Neural cell (in vitro differentiated cells): ENCODE measurements at regions not wholly inside any gene's neighbourhood (a gene's known extent, or its start where the extent isn't known, plus 50 kb on each side); places are given as distances from the start of the nearest gene placed in this dataset.

Source experiments
- H2AFZ ChIP-seq: fragments of 200-600, 300-800 bp; sonication (generic), shearing (Covaris generic); 2 replicates; pipeline ENCODE4 v1.6.0; 2014; ENCODE audit warnings: low read depth, mild to moderate bottlenecking, antibody characterized with exemption, low read length, moderate library complexity
- H3F3A ChIP-seq: fragments of 200-600 bp; shearing (Covaris generic); 2 replicates; pipeline ENCODE4 v1.6.1; 2016; ENCODE audit warnings: mild to moderate bottlenecking, moderate library complexity, mixed read lengths, antibody characterized with exemption, low read length; ENCODE audit not compliant: insufficient read depth, poor library complexity, severe bottlenecking
- H3K27ac ChIP-seq: fragments of 200-600, 300-800 bp; sonication (generic), shearing (Covaris generic); 2 replicates; pipeline ENCODE4 v1.5.1; 2014; ENCODE audit warnings: mild to moderate bottlenecking, low read length, moderate library complexity
- H3K27me3 ChIP-seq: fragments of 300-800, 200-600 bp; sonication (generic), shearing (Covaris generic); 2 replicates; pipeline ENCODE4 v1.6.0; 2014; ENCODE audit warnings: mild to moderate bottlenecking, low read depth, low read length, moderate library complexity; ENCODE audit not compliant: insufficient read depth
- H3K36me3 ChIP-seq: fragments of 300-800, 200-600 bp; sonication (generic), shearing (Covaris generic); 2 replicates; pipeline ENCODE4 v1.5.1; 2014; ENCODE audit warnings: mild to moderate bottlenecking, antibody characterized with exemption, low read length, moderate library complexity; ENCODE audit not compliant: insufficient read depth
- H3K4me2 ChIP-seq: fragments of 300-800, 200-600 bp; sonication (generic), shearing (Covaris generic); 2 replicates; pipeline ENCODE4 v1.6.0; 2014; ENCODE audit warnings: mild to moderate bottlenecking, low read length
- H3K4me3 ChIP-seq: fragments of 300-800, 200-600 bp; sonication (generic), shearing (Covaris generic); 2 replicates; pipeline ENCODE4 v1.5.1; 2014; ENCODE audit warnings: mild to moderate bottlenecking, low read length, moderate library complexity
- H3K79me2 ChIP-seq: fragments of 200-600 bp; shearing (Covaris generic); replicated peaks from 2 replicates; pipeline ENCODE4 v1.6.0; 2014; ENCODE audit warnings: mild to moderate bottlenecking, low read length, moderate library complexity; ENCODE audit not compliant: insufficient read depth
- H3K9ac ChIP-seq: fragments of 300-800, 200-600 bp; sonication (generic), shearing (Covaris generic); 2 replicates; pipeline ENCODE4 v1.6.1; 2016; ENCODE audit warnings: mild to moderate bottlenecking, low read length, mixed read lengths
- H3K9me2 ChIP-seq: fragments of 200-600 bp; shearing (Covaris generic); 2 replicates; pipeline ENCODE4 v1.6.1; 2016; ENCODE audit warnings: mild to moderate bottlenecking, low read length, mixed read lengths; ENCODE audit not compliant: insufficient read depth
- H3K9me3 ChIP-seq: fragments of 200-600, 300-800 bp; sonication (generic), shearing (Covaris generic); 2 replicates; pipeline ENCODE4 v1.6.1; 2016; ENCODE audit warnings: mild to moderate bottlenecking, mixed run types, low read length, moderate library complexity, mixed read lengths
- H4K20me1 ChIP-seq: fragments of 200-600 bp; shearing (Covaris generic); 2 replicates; pipeline ENCODE4 v1.6.1; 2016; ENCODE audit warnings: mild to moderate bottlenecking, mixed run types; ENCODE audit not compliant: insufficient read depth
- EP300 ChIP-seq: fragments of 450-650 bp; conservative IDR thresholded peaks from 2 replicates; pipeline ENCODE4 v1.6.1; 2014; ENCODE audit warnings: antibody characterized with exemption, mild to moderate bottlenecking, moderate library complexity; ENCODE audit not compliant: poor library complexity, severe bottlenecking
- EZH2 ChIP-seq: fragments of 200-600, 300-800 bp; shearing (Covaris generic), sonication (generic); IDR thresholded peaks from 2 replicates; pipeline ENCODE4 v1.6.1; 2014; ENCODE audit warnings: antibody characterized with exemption, low read length, borderline replicate concordance, mild to moderate bottlenecking; ENCODE audit not compliant: insufficient read depth, poor library complexity, severe bottlenecking
- MXI1 ChIP-seq: fragments of 450-650 bp; conservative IDR thresholded peaks from 2 replicates; pipeline ENCODE4 v1.6.1; 2014; ENCODE audit warnings: antibody characterized with exemption, mild to moderate bottlenecking; ENCODE audit not compliant: poor library complexity, severe bottlenecking
- POLR2AphosphoS5 ChIP-seq: IDR thresholded peaks from 2 replicates; pipeline ENCODE4 v1.6.1; 2012
- RAD21 ChIP-seq: fragments of 450-650 bp; conservative IDR thresholded peaks from 2 replicates; pipeline ENCODE4 v1.6.1; 2014; ENCODE audit warnings: antibody characterized with exemption, mild to moderate bottlenecking, moderate library complexity
- SMC3 ChIP-seq: fragments of 450-650 bp; conservative IDR thresholded peaks from 2 replicates; pipeline ENCODE4 v1.6.1; 2014; ENCODE audit warnings: antibody characterized with exemption, mild to moderate bottlenecking, moderate library complexity; ENCODE audit not compliant: poor library complexity
- TAF1 ChIP-seq: IDR thresholded peaks from 2 replicates; pipeline ENCODE4 v1.6.1; 2012; ENCODE audit warnings: low read depth
- TF ChIP-seq, protein P1 (sequence below): fragments of 450-650 bp; IDR thresholded peaks from 2 replicates; pipeline ENCODE4 v1.5.1; 2014; ENCODE audit warnings: antibody characterized with exemption, mild to moderate bottlenecking, moderate library complexity; ENCODE audit not compliant: poor library complexity, severe bottlenecking
- TF ChIP-seq, protein P2 (sequence below): IDR thresholded peaks from 2 replicates; pipeline ENCODE4 v1.6.1; 2012; ENCODE audit warnings: borderline replicate concordance

DNA sequence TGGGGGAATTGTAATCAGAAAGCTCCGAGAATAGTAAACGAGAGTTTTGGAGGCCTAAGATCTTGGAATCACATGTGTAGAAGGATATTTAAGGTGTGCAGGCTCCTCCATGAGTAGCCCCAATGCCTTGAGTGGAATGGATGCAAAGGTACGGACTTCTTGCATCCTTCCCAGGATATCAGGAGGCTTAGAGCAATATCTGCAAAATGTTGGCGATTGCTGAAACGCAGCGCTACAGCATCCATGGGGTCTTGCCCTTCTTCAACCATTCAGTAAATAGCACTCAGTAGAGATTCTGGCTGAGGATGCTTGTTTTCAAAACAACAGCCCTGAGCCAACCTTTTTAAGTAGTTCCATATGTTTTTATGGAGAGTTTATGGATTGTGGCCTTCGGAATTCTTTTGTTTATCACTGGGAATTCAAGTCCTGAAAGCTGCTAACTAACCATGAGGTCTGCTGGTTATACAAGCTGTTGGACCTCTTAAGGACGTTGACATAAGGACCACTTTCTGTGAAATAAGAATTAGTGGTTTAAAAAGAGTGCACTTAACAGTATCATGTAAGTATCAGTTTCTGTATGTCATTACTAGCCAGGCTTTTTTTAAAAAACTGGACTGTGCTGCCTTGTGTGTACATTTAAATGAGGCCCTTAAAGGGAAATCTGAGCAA, 228.8 kb upstream of the PGRMC2 start:
- Histone ChIP-seq H3K27me3 (no peaks in the 10 kb centered on the region), H2AFZ (no peak overlapping the region), H3K4me2 (no peak overlapping the region)

DNA sequence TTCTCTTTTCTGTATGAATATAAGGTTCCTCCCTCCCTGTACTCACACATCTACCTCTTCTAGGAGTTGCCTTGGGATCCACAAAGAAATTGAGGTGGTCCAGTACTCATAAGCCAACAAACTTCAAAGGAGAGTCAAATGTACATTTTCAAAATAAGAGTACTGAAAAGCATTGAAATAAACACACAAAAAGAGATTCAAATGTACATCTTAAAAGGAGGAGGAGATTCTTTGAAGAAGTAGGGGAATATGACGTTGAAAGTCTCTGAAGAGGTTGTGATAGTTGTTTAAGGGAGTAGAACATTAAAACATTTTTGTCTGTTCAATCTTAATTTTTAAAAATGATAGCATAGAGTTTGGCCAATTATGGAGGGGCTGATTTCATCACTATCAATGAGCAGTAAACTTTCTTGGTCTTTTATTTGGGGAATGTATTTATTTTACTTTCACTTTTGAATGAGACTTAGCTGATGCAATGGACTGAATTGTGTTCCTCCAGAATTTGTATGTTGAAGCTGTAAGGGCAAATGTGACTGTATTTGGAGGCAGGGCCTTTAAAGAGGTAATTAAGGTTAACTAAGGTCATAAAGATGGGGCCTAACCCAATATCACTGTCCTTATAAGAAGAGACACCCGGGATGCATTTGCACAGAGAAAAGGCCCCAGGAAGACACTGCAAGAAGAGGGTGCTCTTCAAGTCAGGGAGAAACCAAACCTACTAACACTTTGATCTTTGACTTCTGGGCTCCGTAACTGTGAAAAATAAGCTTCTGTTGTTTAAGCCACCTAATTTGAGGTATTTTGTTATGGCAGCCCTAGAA, 226.3 kb upstream of the PGRMC2 start:
- Histone ChIP-seq H3K9me3 (no peaks in the 10 kb centered on the region), H3K9me2 (no peaks in the 10 kb centered on the region), H3K79me2 (no peaks in the 10 kb centered on the region), H3K4me3 (no peak overlapping the region), H3K9ac (no peak overlapping the region), H3K36me3 (no peaks in the 10 kb centered on the region), H3K4me2 (no peak overlapping the region), H3K27me3 (no peaks in the 10 kb centered on the region), H4K20me1 (no peaks in the 10 kb centered on the region), H3F3A (no peaks in the 10 kb centered on the region), H3K27ac (no peak overlapping the region), H2AFZ (no peak overlapping the region)
- TF ChIP-seq EP300 (no peak), EZH2 (no peak), MXI1 (no peak), RAD21 (no peak), POLR2AphosphoS5 (no peak), TAF1 (no peak), SMC3 (no peak)
- TF ChIP-seq, protein P1, sequence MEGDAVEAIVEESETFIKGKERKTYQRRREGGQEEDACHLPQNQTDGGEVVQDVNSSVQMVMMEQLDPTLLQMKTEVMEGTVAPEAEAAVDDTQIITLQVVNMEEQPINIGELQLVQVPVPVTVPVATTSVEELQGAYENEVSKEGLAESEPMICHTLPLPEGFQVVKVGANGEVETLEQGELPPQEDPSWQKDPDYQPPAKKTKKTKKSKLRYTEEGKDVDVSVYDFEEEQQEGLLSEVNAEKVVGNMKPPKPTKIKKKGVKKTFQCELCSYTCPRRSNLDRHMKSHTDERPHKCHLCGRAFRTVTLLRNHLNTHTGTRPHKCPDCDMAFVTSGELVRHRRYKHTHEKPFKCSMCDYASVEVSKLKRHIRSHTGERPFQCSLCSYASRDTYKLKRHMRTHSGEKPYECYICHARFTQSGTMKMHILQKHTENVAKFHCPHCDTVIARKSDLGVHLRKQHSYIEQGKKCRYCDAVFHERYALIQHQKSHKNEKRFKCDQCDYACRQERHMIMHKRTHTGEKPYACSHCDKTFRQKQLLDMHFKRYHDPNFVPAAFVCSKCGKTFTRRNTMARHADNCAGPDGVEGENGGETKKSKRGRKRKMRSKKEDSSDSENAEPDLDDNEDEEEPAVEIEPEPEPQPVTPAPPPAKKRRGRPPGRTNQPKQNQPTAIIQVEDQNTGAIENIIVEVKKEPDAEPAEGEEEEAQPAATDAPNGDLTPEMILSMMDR = no peak
- TF ChIP-seq, protein P2, sequence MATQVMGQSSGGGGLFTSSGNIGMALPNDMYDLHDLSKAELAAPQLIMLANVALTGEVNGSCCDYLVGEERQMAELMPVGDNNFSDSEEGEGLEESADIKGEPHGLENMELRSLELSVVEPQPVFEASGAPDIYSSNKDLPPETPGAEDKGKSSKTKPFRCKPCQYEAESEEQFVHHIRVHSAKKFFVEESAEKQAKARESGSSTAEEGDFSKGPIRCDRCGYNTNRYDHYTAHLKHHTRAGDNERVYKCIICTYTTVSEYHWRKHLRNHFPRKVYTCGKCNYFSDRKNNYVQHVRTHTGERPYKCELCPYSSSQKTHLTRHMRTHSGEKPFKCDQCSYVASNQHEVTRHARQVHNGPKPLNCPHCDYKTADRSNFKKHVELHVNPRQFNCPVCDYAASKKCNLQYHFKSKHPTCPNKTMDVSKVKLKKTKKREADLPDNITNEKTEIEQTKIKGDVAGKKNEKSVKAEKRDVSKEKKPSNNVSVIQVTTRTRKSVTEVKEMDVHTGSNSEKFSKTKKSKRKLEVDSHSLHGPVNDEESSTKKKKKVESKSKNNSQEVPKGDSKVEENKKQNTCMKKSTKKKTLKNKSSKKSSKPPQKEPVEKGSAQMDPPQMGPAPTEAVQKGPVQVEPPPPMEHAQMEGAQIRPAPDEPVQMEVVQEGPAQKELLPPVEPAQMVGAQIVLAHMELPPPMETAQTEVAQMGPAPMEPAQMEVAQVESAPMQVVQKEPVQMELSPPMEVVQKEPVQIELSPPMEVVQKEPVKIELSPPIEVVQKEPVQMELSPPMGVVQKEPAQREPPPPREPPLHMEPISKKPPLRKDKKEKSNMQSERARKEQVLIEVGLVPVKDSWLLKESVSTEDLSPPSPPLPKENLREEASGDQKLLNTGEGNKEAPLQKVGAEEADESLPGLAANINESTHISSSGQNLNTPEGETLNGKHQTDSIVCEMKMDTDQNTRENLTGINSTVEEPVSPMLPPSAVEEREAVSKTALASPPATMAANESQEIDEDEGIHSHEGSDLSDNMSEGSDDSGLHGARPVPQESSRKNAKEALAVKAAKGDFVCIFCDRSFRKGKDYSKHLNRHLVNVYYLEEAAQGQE = no peak

More for the DNA sequence above, 228.8 kb upstream of the PGRMC2 start:
- Histone ChIP-seq H3K36me3 (no peaks in the 10 kb centered on the region), H3K9me3 (no peaks in the 10 kb centered on the region), H3F3A (no peaks in the 10 kb centered on the region), H4K20me1 (no peaks in the 10 kb centered on the region), H3K9me2 (no peaks in the 10 kb centered on the region), H3K4me3 (no peak overlapping the region), H3K79me2 (no peaks in the 10 kb centered on the region), H3K27ac (no peak overlapping the region), H3K9ac (no peak overlapping the region)
- TF ChIP-seq, protein P2 = no peak
- TF ChIP-seq RAD21 = no peak
- TF ChIP-seq SMC3 = no peak
